Panc1 (cell line): ENCODE measurements at regions not wholly inside any gene's neighbourhood (a gene's known extent, or its start where the extent isn't known, plus 50 kb on each side); places are given as distances from the start of the nearest gene placed in this dataset.

Source experiments
- ATAC-seq: fragments of 200-7000 bp; cut with Tn5 transposase; 2 replicates; pipeline ENCODE4 v1.9.1; 2020; ENCODE audit warnings: mild to moderate bottlenecking, moderate library complexity
- BruUV-seq: library from RNA; stranded (reverse); fragments of 400-500 nt; replicated peaks from 2 replicates; lab custom pipeline; 2021; lab: Mats Ljungman, UMichigan
- CTCF ChIA-PET: fragments of 300-600 bp; sonication (Branson Sonifier 250); formaldehyde crosslinking; loops from one replicate; lab custom pipeline; 2022; ENCODE audit warnings: antibody characterized with exemption; lab: Charles Lee
- POLR2A ChIA-PET: fragments of 300-600 bp; sonication (Branson Sonifier 250); formaldehyde crosslinking; loops from one replicate; lab custom pipeline; 2022; ENCODE audit warnings: antibody characterized with exemption; lab: Charles Lee
- DNase-seq: peaks from one replicate; pipeline ENCODE4 v3.0.0-alpha.2; 2010; ENCODE audit warnings: low read depth, low spot score
- H3K27ac ChIP-seq: 2 replicates; pipeline ENCODE4 v1.5.1; 2011; ENCODE audit warnings: mild to moderate bottlenecking, low read length, inconsistent platforms
- H3K27me3 ChIP-seq: fragments of 200-500 bp; sonication (Bioruptor generic); 2 replicates; pipeline ENCODE4 v1.6.0; 2014; ENCODE audit warnings: low read length, inconsistent platforms; ENCODE audit not compliant: control insufficient read depth, insufficient read depth
- H3K36me3 ChIP-seq: fragments of 200-500 bp; sonication (Bioruptor generic); 2 replicates; pipeline ENCODE4 v1.5.1; 2014; ENCODE audit warnings: inconsistent platforms, mild to moderate bottlenecking, low read length, moderate library complexity; ENCODE audit not compliant: control insufficient read depth, insufficient read depth
- H3K4me1 ChIP-seq: 2 replicates; pipeline ENCODE4 v1.5.1; 2011; ENCODE audit warnings: inconsistent platforms, mild to moderate bottlenecking, low read length, moderate library complexity; ENCODE audit not compliant: control insufficient read depth, insufficient read depth
- H3K4me3 ChIP-seq, 2 experiments: 2 replicates each; pipeline ENCODE4 v1.5.1; 2011 to 2012; ENCODE audit warnings: low read depth in 2 of 2, low read length in 2 of 2, mild to moderate bottlenecking in 2 of 2, inconsistent platforms in 1 of 2, moderate library complexity in 1 of 2
- H3K9me3 ChIP-seq: fragments of 200-500 bp; sonication (Bioruptor generic); 2 replicates; pipeline ENCODE4 v1.5.1; 2014; ENCODE audit warnings: low read depth, mild to moderate bottlenecking, inconsistent platforms, low read length, moderate library complexity; ENCODE audit not compliant: control insufficient read depth, insufficient read depth
- CTCF ChIP-seq: fragments of 450-650 bp; IDR thresholded peaks from 2 replicates; pipeline ENCODE4 v1.5.1; 2017; ENCODE audit warnings: mild to moderate bottlenecking
- POLR2AphosphoS5 ChIP-seq: IDR thresholded peaks from 2 replicates; pipeline ENCODE4 v1.6.1; 2012; ENCODE audit warnings: mild to moderate bottlenecking, low read depth, low read length, moderate library complexity
- REST ChIP-seq, 2 experiments: IDR thresholded peaks; 2 replicates each; pipeline ENCODE4 v1.6.1; 2011 to 2012; ENCODE audit warnings: low read depth in 2 of 2, control low read depth in 1 of 2, low read length in 1 of 2, mild to moderate bottlenecking in 1 of 2, moderate library complexity in 1 of 2; ENCODE audit not compliant: insufficient read depth in 1 of 2
- SIN3A ChIP-seq: IDR thresholded peaks from 2 replicates; pipeline ENCODE4 v1.6.1; 2012; ENCODE audit warnings: low read depth, mild to moderate bottlenecking, low read length, moderate library complexity, borderline replicate concordance; ENCODE audit not compliant: insufficient read depth
- TCF7L2 ChIP-seq: IDR thresholded peaks from 2 replicates; pipeline ENCODE4 v1.6.1; 2011; ENCODE audit warnings: mild to moderate bottlenecking, low read depth, low read length, inconsistent platforms
- in situ Hi-C: cut with HindIII; loops from 2 replicates; pipeline ENCODE4 v1.10.0; 2016; ENCODE audit warnings: low sequenced_read_pairs, low pct_unique_long_range_greater_than_20kb
- intact Hi-C: fragments of 100-400 bp; cut with micrococcal nuclease; formaldehyde crosslinking; loops from one replicate; pipeline ENCODE4 v1.10.0; 2022; ENCODE audit not compliant: unreplicated experiment

GRCh38 chr17:55617441-55617840, 105.2 kb downstream of the TMEM100 start:
- H3K27me3 ChIP-seq: no peaks in the 10 kb centered on the region
- in situ Hi-C loops (no loop called here), intact Hi-C loops (no loop called here)
- no peaks in the 10 kb centered on the region for H3K9me3 ChIP-seq
- no peaks in the 10 kb centered on the region; the same call in 1 of the 2 replicates for H3K36me3 ChIP-seq
- ChIA-PET CTCF (interaction anchor here (1.1 kb wide), 1 partner anchor 15 kb away, joined by 3 read pairs; no protein-coding TSS in a partner anchor), POLR2A (no interaction called here)
- no peak for TF ChIP-seq POLR2AphosphoS5
- no peak for TF ChIP-seq CTCF
- TF ChIP-seq TCF7L2: no peak
- TF ChIP-seq REST (IDR thresholded peaks at IDR 0.05; ENCODE audit: insufficient read depth in 1 of 2, low read depth in 2 of 2, low read length in 1 of 2): no peak
- TF ChIP-seq SIN3A: no peak
- H3K27ac ChIP-seq: no peak overlapping the region
- DNase-seq (no peak), ATAC-seq (no peak)
- no TSS peak for BruUV-seq
- H3K4me1 ChIP-seq: no peaks in the 10 kb centered on the region
- H3K4me3 ChIP-seq: no peak overlapping the region

- TF ChIP-seq SIN3A (no peak), TCF7L2 (no peak), POLR2AphosphoS5 (no peak), REST (IDR thresholded peaks at IDR 0.05; ENCODE audit: insufficient read depth in 1 of 2, low read depth in 2 of 2, low read length in 1 of 2) (no peak), CTCF (no peak)
- POLR2A ChIA-PET: no interaction called here
- Histone ChIP-seq H3K9me3 (no peaks in the 10 kb centered on the region), H3K27me3 (no peaks in the 10 kb centered on the region), H3K36me3 (no peaks in the 10 kb centered on the region; the same call in 1 of the 2 replicates), H3K4me1 (no peaks in the 10 kb centered on the region), H3K27ac (no peak overlapping the region), H3K4me3 (no peak overlapping the region)
- DNase-seq (no peak), ATAC-seq (no peak)
- in situ Hi-C loops (no loop called here), intact Hi-C loops (no loop called here)
- CTCF ChIA-PET: no interaction called here
- BruUV-seq: no TSS peak
These were observed 102.8 kb upstream of the SMIM36 start for GRCh38 chr17:55614061-55614460.
